ENCODE measurements at regions not wholly inside any gene's neighbourhood (a gene's known extent, or its start where the extent isn't known, plus 50 kb on each side); places are given as distances from the start of the nearest gene placed in this dataset.

DNA sequence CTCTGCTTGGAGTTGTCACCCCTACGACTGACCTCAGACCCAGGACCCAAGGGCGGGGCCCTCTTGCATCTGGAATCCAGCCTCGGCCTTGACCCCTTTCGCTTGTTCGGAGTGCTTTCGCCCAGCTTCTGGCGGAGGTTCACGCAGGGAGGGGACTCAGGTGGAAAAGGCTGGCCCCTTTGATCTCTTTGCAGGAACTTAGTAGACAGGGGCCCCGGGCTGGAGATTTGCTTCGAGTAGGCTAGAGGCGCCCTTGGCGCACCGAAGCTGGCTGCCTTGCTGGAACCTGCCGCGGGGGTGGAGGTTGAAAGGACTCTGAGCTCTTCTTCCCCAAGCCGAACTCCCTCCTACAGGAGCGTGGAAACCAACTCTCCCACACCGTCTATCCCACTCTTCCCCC, 255.1 kb downstream of the OTUD1 start:
- Mint-ChIP-seq H3K4me3 (no peak overlapping the region), H3K27ac (ENCODE audit: low read depth) (no peak overlapping the region), H3K36me3 (ENCODE audit: insufficient read depth) (no peaks in the 10 kb centered on the region), H3K27me3 (peaks cover 15% of the 10 kb centered on the region), H3K9me3 (no peaks in the 10 kb centered on the region), H3K4me1 (no peaks in the 10 kb centered on the region)
- DNase-seq (ENCODE audit: low spot score in 2 of 2) (no peak), ATAC-seq (replicated peaks; ENCODE audit: extremely low read depth, poor library complexity, severe bottlenecking) (no peak)

GRCh38 chr10:23694446-23694920, 255.6 kb downstream of the OTUD1 start:
- DNase-seq (ENCODE audit: low spot score in 2 of 2) (no peak), ATAC-seq (replicated peaks; ENCODE audit: extremely low read depth, poor library complexity, severe bottlenecking) (no peak)
- H3K36me3 Mint-ChIP-seq (ENCODE audit: insufficient read depth) = no peaks in the 10 kb centered on the region
- peaks cover 15% of the 10 kb centered on the region for H3K27me3 Mint-ChIP-seq
- H3K4me1 Mint-ChIP-seq = no peaks in the 10 kb centered on the region
- H3K27ac Mint-ChIP-seq (ENCODE audit: low read depth) = no peak overlapping the region
- no peak overlapping the region for H3K4me3 Mint-ChIP-seq
- H3K9me3 Mint-ChIP-seq = no peaks in the 10 kb centered on the region

- no peak for DNase-seq (ENCODE audit: low spot score in 2 of 2)
- no peaks in the 10 kb centered on the region for H3K4me1 Mint-ChIP-seq
- no peaks in the 10 kb centered on the region for H3K36me3 Mint-ChIP-seq (ENCODE audit: insufficient read depth)
- peaks cover 15% of the 10 kb centered on the region for H3K27me3 Mint-ChIP-seq
- H3K4me3 Mint-ChIP-seq = no peak overlapping the region
- ATAC-seq (replicated peaks; ENCODE audit: extremely low read depth, poor library complexity, severe bottlenecking) = no peak
- no peak overlapping the region for H3K27ac Mint-ChIP-seq (ENCODE audit: low read depth)
- no peaks in the 10 kb centered on the region for H3K9me3 Mint-ChIP-seq
Observed at GRCh38 chr10:23694921-23695824, 256.3 kb downstream of the OTUD1 start.

GRCh38 chr10:23695825-23696420, 257.0 kb downstream of the OTUD1 start:
- DNase-seq (ENCODE audit: low spot score in 2 of 2) = no peak
- no peaks in the 10 kb centered on the region for H3K4me1 Mint-ChIP-seq
- H3K9me3 Mint-ChIP-seq = no peaks in the 10 kb centered on the region
- no peaks in the 10 kb centered on the region for H3K36me3 Mint-ChIP-seq (ENCODE audit: insufficient read depth)
- peaks cover 15% of the 10 kb centered on the region for H3K27me3 Mint-ChIP-seq
- no peak overlapping the region for H3K27ac Mint-ChIP-seq (ENCODE audit: low read depth)
- no peak for ATAC-seq (replicated peaks; ENCODE audit: extremely low read depth, poor library complexity, severe bottlenecking)
- H3K4me3 Mint-ChIP-seq = no peak overlapping the region

- H3K4me1 Mint-ChIP-seq = no peaks in the 10 kb centered on the region
- DNase-seq (ENCODE audit: low spot score in 2 of 2) = no peak
- H3K27ac Mint-ChIP-seq (ENCODE audit: low read depth) = no peak overlapping the region
- no peak overlapping the region for H3K4me3 Mint-ChIP-seq
- H3K9me3 Mint-ChIP-seq = no peaks in the 10 kb centered on the region
- ATAC-seq (replicated peaks; ENCODE audit: extremely low read depth, poor library complexity, severe bottlenecking) = no peak
- no peaks in the 10 kb centered on the region for H3K36me3 Mint-ChIP-seq (ENCODE audit: insufficient read depth)
- H3K27me3 Mint-ChIP-seq = peaks cover 15% of the 10 kb centered on the region
Observed at GRCh38 chr10:23696476-23696875, 257.6 kb downstream of the OTUD1 start.

DNA sequence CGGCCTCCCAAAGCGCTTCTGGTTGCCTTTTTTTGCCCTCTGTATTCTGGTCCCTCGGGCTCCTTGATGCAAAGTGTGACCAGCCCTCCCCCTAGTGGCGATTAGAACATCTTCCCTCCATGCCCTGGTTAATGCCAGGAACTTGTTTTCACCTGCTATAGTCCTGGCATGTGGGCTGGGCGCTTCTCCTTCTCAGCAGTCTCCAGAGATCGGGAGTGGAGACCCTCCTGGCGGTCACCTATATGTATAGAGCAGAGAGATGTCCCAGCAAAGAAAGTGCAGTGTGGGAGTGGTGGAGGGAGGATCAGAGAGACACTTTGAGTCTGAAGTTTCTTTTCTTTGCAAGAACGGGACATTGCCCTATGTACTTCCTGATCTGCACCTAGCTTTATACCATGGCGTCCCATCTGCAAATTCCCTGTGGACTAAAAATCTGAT, 264.1 kb downstream of the OTUD1 start:
- H3K4me3 Mint-ChIP-seq = no peak overlapping the region
- DNase-seq (ENCODE audit: low spot score in 2 of 2) = no peak
- H3K27ac Mint-ChIP-seq (ENCODE audit: low read depth) = no peak overlapping the region
- H3K4me1 Mint-ChIP-seq = no peaks in the 10 kb centered on the region
- H3K27me3 Mint-ChIP-seq = peaks cover 10% of the 10 kb centered on the region
- ATAC-seq (replicated peaks; ENCODE audit: extremely low read depth, poor library complexity, severe bottlenecking) = no peak
- no peaks in the 10 kb centered on the region for H3K36me3 Mint-ChIP-seq (ENCODE audit: insufficient read depth)
- H3K9me3 Mint-ChIP-seq = no peaks in the 10 kb centered on the region

DNA sequence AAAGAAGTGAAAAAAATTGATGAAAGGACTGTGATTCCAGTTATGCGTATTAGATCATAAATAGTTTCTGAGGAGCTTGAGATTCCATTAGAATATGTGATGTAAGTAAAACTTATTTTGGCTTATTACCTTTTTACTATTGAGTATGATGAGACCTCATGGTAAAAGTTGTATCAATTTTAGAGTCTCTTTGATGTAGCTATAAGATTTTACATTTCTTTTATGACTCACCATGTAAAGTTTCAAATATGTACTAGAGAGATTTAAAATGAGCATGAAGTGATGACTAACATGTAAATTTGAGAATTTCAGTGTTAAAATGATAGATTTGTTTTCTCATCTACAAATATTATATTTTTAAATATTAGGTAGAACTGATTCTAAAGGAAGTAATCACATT, 276.5 kb downstream of the OTUD1 start:
- no peak for ATAC-seq (replicated peaks; ENCODE audit: extremely low read depth, poor library complexity, severe bottlenecking)
- no peaks in the 10 kb centered on the region for H3K27me3 Mint-ChIP-seq
- H3K9me3 Mint-ChIP-seq = no peaks in the 10 kb centered on the region
- no peaks in the 10 kb centered on the region for H3K36me3 Mint-ChIP-seq (ENCODE audit: insufficient read depth)
- H3K4me3 Mint-ChIP-seq = no peak overlapping the region
- DNase-seq (ENCODE audit: low spot score in 2 of 2) = no peak
- no peak overlapping the region for H3K27ac Mint-ChIP-seq (ENCODE audit: low read depth)
- H3K4me1 Mint-ChIP-seq = no peaks in the 10 kb centered on the region

GRCh38 chr10:23717913-23718312, 279.0 kb downstream of the OTUD1 start:
- no peaks in the 10 kb centered on the region for H3K9me3 Mint-ChIP-seq
- no peaks in the 10 kb centered on the region for H3K27me3 Mint-ChIP-seq
- H3K27ac Mint-ChIP-seq (ENCODE audit: low read depth) = no peak overlapping the region
- DNase-seq (ENCODE audit: low spot score in 2 of 2) (no peak), ATAC-seq (replicated peaks; ENCODE audit: extremely low read depth, poor library complexity, severe bottlenecking) (no peak)
- no peak overlapping the region for H3K4me3 Mint-ChIP-seq
- no peaks in the 10 kb centered on the region for H3K36me3 Mint-ChIP-seq (ENCODE audit: insufficient read depth)
- no peaks in the 10 kb centered on the region for H3K4me1 Mint-ChIP-seq

GRCh38 chr10:23718946-23719345, 280.1 kb downstream of the OTUD1 start:
- H3K4me3 Mint-ChIP-seq = no peak overlapping the region
- no peaks in the 10 kb centered on the region for H3K27me3 Mint-ChIP-seq
- H3K36me3 Mint-ChIP-seq (ENCODE audit: insufficient read depth) = no peaks in the 10 kb centered on the region
- no peaks in the 10 kb centered on the region for H3K9me3 Mint-ChIP-seq
- DNase-seq (ENCODE audit: low spot score in 2 of 2) (no peak), ATAC-seq (replicated peaks; ENCODE audit: extremely low read depth, poor library complexity, severe bottlenecking) (no peak)
- no peak overlapping the region for H3K27ac Mint-ChIP-seq (ENCODE audit: low read depth)
- H3K4me1 Mint-ChIP-seq = no peaks in the 10 kb centered on the region

DNA sequence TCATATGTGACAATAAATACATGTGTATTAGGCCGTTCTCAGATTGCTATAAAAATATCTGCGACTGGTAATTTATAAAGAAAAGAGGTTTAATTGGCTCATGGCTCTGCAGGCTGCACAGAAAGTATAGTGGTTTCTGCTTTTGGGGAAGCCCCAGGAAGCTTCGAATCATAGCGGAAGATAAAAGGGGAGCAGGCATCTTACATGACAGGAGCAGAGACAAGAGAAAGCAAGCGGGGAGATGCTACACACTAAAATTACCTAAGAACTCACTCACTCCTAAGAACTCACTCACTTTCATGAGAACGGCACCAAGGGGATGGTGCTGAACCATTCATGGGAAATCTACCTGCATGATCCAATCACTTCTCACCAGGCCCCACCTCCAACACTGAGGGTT, 284.9 kb downstream of the OTUD1 start:
- no peak overlapping the region for H3K4me3 Mint-ChIP-seq
- no peak overlapping the region for H3K27ac Mint-ChIP-seq (ENCODE audit: low read depth)
- H3K27me3 Mint-ChIP-seq = no peaks in the 10 kb centered on the region
- no peaks in the 10 kb centered on the region for H3K36me3 Mint-ChIP-seq (ENCODE audit: insufficient read depth)
- DNase-seq (ENCODE audit: low spot score in 2 of 2) = no peak
- no peaks in the 10 kb centered on the region for H3K9me3 Mint-ChIP-seq
- no peak for ATAC-seq (replicated peaks; ENCODE audit: extremely low read depth, poor library complexity, severe bottlenecking)
- H3K4me1 Mint-ChIP-seq = no peaks in the 10 kb centered on the region

DNA sequence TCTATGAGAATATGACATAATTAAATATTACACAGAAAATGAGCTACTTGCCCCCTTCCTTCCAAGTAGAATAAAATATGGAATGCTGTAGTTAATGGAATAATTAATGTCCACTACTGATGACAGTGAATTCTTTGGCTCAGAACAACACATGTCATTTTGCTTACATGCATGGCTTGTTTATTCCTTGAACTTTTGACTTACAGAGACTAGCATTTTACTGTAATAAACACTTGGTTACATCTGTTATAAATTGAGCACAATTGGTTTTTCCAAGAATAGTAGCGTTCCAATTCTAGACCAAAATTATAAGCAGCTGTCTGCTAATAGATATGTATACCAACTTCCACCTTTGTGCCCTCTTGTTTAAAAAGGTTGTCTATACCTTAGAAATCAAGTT, 286.7 kb downstream of the OTUD1 start:
- Mint-ChIP-seq H3K9me3 (no peaks in the 10 kb centered on the region), H3K36me3 (ENCODE audit: insufficient read depth) (no peaks in the 10 kb centered on the region), H3K4me1 (no peaks in the 10 kb centered on the region), H3K27me3 (no peaks in the 10 kb centered on the region), H3K4me3 (no peak overlapping the region), H3K27ac (ENCODE audit: low read depth) (no peak overlapping the region)
- ATAC-seq (replicated peaks; ENCODE audit: extremely low read depth, poor library complexity, severe bottlenecking) (no peak), DNase-seq (ENCODE audit: low spot score in 2 of 2) (no peak)

- Mint-ChIP-seq H3K4me1 (no peaks in the 10 kb centered on the region), H3K27ac (ENCODE audit: low read depth) (no peak overlapping the region), H3K27me3 (peaks cover 10% of the 10 kb centered on the region), H3K9me3 (peaks cover 24% of the 10 kb centered on the region), H3K36me3 (ENCODE audit: insufficient read depth) (no peaks in the 10 kb centered on the region), H3K4me3 (no peak overlapping the region)
- no peak for ATAC-seq (replicated peaks; ENCODE audit: extremely low read depth, poor library complexity, severe bottlenecking)
- no peak for DNase-seq (ENCODE audit: low spot score in 2 of 2)
Observed at GRCh38 chr10:23742368-23742767, 303.5 kb downstream of the OTUD1 start.

GRCh38 chr10:23742807-23743206, 303.9 kb downstream of the OTUD1 start:
- H3K27ac Mint-ChIP-seq (ENCODE audit: low read depth) = no peak overlapping the region
- H3K27me3 Mint-ChIP-seq = peaks cover 10% of the 10 kb centered on the region
- H3K36me3 Mint-ChIP-seq (ENCODE audit: insufficient read depth) = no peaks in the 10 kb centered on the region
- peaks cover 26% of the 10 kb centered on the region for H3K9me3 Mint-ChIP-seq
- no peaks in the 10 kb centered on the region for H3K4me1 Mint-ChIP-seq
- no peak overlapping the region for H3K4me3 Mint-ChIP-seq
- ATAC-seq (replicated peaks; ENCODE audit: extremely low read depth, poor library complexity, severe bottlenecking) (no peak), DNase-seq (ENCODE audit: low spot score in 2 of 2) (no peak)
